ENCODE measurements at regions not wholly inside any gene's neighbourhood (a gene's known extent, or its start where the extent isn't known, plus 50 kb on each side); places are given as distances from the start of the nearest gene placed in this dataset.
A peak's percentile ranks its signal among the peaks of the same experiment; 100 is the strongest.

DNA sequence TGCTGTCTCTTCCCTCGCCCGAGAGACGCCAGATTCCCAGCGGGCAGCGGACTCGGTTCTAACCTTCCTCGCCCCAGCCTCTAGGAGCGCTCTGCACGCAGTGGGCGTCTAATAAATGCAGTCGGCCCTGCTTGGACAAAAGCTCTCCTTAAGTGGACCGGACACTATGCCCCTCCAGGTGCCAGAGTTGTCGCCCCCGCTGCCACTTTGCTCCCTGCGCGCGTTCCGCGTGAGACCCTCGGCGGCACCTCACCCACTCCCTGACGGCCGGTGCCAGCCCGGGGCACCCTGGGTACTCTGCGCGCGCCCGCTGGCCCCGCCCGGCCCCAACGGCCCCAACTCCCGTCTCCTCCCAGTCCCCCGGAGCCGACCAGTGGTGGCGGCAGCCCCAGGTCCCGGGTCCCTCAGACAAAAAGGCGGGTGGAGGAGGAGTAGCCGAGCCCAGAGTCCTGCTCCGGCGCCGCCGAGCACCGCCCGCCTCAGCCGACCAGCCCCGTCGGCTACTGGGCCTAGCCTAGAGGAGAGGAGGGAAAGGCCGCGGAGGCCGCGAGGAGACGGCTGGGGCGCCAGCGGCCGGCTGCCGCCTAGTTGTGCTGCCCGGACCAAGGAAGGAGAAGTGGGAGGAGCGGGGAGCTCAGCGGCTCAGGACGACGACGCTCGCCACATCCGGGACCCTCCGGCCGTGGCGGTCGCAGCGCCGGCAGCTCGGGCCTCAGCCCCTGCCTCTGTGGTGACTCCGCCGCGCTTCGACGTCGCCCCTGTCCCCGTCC is 123.0 kb downstream of the GOSR1 start (continued):
- no peak for TF ChIP-seq PHF20 (CRISPR knock-in tag; IDR thresholded peaks at IDR 0.05)
- no peak for TF ChIP-seq RBM39 (IDR thresholded peaks at IDR 0.05; ENCODE audit: low read depth, low read length, poor library complexity, severe bottlenecking)
- TF ChIP-seq KLF6 (CRISPR knock-in tag; IDR thresholded peaks at IDR 0.05) = peak; percentile 59
- TF ChIP-seq, protein P1, sequence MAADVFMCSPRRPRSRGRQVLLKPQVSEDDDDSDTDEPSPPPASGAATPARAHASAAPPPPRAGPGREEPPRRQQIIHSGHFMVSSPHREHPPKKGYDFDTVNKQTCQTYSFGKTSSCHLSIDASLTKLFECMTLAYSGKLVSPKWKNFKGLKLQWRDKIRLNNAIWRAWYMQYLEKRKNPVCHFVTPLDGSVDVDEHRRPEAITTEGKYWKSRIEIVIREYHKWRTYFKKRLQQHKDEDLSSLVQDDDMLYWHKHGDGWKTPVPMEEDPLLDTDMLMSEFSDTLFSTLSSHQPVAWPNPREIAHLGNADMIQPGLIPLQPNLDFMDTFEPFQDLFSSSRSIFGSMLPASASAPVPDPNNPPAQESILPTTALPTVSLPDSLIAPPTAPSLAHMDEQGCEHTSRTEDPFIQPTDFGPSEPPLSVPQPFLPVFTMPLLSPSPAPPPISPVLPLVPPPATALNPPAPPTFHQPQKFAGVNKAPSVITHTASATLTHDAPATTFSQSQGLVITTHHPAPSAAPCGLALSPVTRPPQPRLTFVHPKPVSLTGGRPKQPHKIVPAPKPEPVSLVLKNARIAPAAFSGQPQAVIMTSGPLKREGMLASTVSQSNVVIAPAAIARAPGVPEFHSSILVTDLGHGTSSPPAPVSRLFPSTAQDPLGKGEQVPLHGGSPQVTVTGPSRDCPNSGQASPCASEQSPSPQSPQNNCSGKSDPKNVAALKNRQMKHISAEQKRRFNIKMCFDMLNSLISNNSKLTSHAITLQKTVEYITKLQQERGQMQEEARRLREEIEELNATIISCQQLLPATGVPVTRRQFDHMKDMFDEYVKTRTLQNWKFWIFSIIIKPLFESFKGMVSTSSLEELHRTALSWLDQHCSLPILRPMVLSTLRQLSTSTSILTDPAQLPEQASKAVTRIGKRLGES (CRISPR knock-in tag; IDR thresholded peaks at IDR 0.05; ENCODE audit: borderline replicate concordance) = no peak
- TF ChIP-seq, protein P2, sequence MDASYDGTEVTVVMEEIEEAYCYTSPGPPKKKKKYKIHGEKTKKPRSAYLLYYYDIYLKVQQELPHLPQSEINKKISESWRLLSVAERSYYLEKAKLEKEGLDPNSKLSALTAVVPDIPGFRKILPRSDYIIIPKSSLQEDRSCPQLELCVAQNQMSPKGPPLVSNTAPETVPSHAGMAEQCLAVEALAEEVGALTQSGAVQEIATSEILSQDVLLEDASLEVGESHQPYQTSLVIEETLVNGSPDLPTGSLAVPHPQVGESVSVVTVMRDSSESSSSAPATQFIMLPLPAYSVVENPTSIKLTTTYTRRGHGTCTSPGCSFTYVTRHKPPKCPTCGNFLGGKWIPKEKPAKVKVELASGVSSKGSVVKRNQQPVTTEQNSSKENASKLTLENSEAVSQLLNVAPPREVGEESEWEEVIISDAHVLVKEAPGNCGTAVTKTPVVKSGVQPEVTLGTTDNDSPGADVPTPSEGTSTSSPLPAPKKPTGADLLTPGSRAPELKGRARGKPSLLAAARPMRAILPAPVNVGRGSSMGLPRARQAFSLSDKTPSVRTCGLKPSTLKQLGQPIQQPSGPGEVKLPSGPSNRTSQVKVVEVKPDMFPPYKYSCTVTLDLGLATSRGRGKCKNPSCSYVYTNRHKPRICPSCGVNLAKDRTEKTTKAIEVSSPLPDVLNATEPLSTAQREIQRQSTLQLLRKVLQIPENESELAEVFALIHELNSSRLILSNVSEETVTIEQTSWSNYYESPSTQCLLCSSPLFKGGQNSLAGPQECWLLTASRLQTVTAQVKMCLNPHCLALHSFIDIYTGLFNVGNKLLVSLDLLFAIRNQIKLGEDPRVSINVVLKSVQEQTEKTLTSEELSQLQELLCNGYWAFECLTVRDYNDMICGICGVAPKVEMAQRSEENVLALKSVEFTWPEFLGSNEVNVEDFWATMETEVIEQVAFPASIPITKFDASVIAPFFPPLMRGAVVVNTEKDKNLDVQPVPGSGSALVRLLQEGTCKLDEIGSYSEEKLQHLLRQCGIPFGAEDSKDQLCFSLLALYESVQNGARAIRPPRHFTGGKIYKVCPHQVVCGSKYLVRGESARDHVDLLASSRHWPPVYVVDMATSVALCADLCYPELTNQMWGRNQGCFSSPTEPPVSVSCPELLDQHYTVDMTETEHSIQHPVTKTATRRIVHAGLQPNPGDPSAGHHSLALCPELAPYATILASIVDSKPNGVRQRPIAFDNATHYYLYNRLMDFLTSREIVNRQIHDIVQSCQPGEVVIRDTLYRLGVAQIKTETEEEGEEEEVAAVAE (CRISPR knock-in tag; IDR thresholded peaks at IDR 0.05; ENCODE audit: borderline replicate concordance) = peak; percentile 58
- TF ChIP-seq SAP130 (CRISPR knock-in tag; IDR thresholded peaks at IDR 0.05; ENCODE audit: low read depth) = peak; percentile 63
- TF ChIP-seq MXD4 (CRISPR knock-in tag; IDR thresholded peaks at IDR 0.05) = 0 out of 2 replicates have a peak, but pooled peaks have one; percentile 56
- TF ChIP-seq, protein P3, sequence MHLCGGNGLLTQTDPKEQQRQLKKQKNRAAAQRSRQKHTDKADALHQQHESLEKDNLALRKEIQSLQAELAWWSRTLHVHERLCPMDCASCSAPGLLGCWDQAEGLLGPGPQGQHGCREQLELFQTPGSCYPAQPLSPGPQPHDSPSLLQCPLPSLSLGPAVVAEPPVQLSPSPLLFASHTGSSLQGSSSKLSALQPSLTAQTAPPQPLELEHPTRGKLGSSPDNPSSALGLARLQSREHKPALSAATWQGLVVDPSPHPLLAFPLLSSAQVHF (CRISPR knock-in tag; IDR thresholded peaks at IDR 0.05) = 0 out of 2 replicates have a peak, but pooled peaks have one; percentile 81
- peak; percentile 71 for TF ChIP-seq HDAC1 (CRISPR knock-in tag; IDR thresholded peaks at IDR 0.05)
- 0 out of 2 replicates have a peak, but pooled peaks have one; percentile 52 for TF ChIP-seq ZNF317 (CRISPR knock-in tag; IDR thresholded peaks at IDR 0.05)
- TF ChIP-seq, protein P4, sequence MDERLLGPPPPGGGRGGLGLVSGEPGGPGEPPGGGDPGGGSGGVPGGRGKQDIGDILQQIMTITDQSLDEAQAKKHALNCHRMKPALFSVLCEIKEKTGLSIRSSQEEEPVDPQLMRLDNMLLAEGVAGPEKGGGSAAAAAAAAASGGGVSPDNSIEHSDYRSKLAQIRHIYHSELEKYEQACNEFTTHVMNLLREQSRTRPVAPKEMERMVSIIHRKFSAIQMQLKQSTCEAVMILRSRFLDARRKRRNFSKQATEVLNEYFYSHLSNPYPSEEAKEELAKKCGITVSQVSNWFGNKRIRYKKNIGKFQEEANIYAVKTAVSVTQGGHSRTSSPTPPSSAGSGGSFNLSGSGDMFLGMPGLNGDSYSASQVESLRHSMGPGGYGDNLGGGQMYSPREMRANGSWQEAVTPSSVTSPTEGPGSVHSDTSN (CRISPR knock-in tag; IDR thresholded peaks at IDR 0.05) = no peak
- TF ChIP-seq ZNF138 (CRISPR knock-in tag; IDR thresholded peaks at IDR 0.05; ENCODE audit: low read depth) = no peak
- no peak for TF ChIP-seq TBP (CRISPR knock-in tag; IDR thresholded peaks at IDR 0.05)
- TF ChIP-seq ZNF776 (CRISPR knock-in tag; IDR thresholded peaks at IDR 0.05) = peak; percentile 72
- no peak; the same call in 1 of the 2 replicates for TF ChIP-seq ZNF367 (CRISPR knock-in tag; IDR thresholded peaks at IDR 0.05; ENCODE audit: borderline replicate concordance)
- TF ChIP-seq, protein P5, sequence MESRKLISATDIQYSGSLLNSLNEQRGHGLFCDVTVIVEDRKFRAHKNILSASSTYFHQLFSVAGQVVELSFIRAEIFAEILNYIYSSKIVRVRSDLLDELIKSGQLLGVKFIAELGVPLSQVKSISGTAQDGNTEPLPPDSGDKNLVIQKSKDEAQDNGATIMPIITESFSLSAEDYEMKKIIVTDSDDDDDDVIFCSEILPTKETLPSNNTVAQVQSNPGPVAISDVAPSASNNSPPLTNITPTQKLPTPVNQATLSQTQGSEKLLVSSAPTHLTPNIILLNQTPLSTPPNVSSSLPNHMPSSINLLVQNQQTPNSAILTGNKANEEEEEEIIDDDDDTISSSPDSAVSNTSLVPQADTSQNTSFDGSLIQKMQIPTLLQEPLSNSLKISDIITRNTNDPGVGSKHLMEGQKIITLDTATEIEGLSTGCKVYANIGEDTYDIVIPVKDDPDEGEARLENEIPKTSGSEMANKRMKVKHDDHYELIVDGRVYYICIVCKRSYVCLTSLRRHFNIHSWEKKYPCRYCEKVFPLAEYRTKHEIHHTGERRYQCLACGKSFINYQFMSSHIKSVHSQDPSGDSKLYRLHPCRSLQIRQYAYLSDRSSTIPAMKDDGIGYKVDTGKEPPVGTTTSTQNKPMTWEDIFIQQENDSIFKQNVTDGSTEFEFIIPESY (CRISPR knock-in tag; IDR thresholded peaks at IDR 0.05) = no peak
